ENCODE measurements at regions not wholly inside any gene's neighbourhood (a gene's known extent, or its start where the extent isn't known, plus 50 kb on each side); places are given as distances from the start of the nearest gene placed in this dataset.

DNA sequence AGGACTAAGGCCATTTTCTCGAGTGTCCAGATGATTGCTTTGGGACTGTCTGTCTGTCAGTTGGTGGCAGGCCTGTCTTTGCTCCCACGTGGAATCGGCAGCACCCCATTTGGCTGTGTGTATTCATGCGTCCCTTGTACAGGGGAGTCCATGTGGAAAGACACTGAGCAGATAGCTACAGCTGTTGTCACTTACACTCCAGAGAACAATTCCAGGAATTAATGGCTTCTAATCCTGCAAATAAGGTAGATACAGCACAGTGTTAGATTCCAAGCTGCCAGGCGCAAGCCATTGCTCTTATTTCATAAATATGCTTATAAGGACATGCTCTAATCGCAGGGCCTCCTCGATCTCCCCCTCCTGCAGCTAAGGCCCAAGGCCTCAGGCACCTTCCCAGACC lies 208.8 kb downstream of the VRK1 start:
- Histone ChIP-seq H3K27me3 (ENCODE audit: insufficient read depth, poor library complexity, severe bottlenecking) (peaks cover 5% of the 10 kb centered on the region), H3K4me1 (ENCODE audit: insufficient read depth, poor library complexity, severe bottlenecking) (no peaks in the 10 kb centered on the region), H3K9me3 (ENCODE audit: severe bottlenecking) (no peaks in the 10 kb centered on the region), H3K4me3 (ENCODE audit: severe bottlenecking) (no peak overlapping the region), H3K36me3 (ENCODE audit: low read depth) (no peaks in the 10 kb centered on the region), H3K27ac (ENCODE audit: poor library complexity, severe bottlenecking) (no peak overlapping the region)
- DNase-seq (ENCODE audit: low spot score) (no peak), ATAC-seq (ENCODE audit: low read depth) (no peak)
- TF ChIP-seq, protein P1, sequence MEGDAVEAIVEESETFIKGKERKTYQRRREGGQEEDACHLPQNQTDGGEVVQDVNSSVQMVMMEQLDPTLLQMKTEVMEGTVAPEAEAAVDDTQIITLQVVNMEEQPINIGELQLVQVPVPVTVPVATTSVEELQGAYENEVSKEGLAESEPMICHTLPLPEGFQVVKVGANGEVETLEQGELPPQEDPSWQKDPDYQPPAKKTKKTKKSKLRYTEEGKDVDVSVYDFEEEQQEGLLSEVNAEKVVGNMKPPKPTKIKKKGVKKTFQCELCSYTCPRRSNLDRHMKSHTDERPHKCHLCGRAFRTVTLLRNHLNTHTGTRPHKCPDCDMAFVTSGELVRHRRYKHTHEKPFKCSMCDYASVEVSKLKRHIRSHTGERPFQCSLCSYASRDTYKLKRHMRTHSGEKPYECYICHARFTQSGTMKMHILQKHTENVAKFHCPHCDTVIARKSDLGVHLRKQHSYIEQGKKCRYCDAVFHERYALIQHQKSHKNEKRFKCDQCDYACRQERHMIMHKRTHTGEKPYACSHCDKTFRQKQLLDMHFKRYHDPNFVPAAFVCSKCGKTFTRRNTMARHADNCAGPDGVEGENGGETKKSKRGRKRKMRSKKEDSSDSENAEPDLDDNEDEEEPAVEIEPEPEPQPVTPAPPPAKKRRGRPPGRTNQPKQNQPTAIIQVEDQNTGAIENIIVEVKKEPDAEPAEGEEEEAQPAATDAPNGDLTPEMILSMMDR (IDR thresholded peaks at IDR 0.05; ENCODE audit: poor library complexity, severe bottlenecking), result no peak

- ATAC-seq (ENCODE audit: low read depth) (no peak), DNase-seq (ENCODE audit: low spot score) (no peak)
- no peaks in the 10 kb centered on the region for H3K4me1 ChIP-seq (ENCODE audit: insufficient read depth, poor library complexity, severe bottlenecking)
- no peak overlapping the region for H3K27ac ChIP-seq (ENCODE audit: poor library complexity, severe bottlenecking)
- H3K4me3 ChIP-seq (ENCODE audit: severe bottlenecking), result no peak overlapping the region
- H3K36me3 ChIP-seq (ENCODE audit: low read depth), result no peaks in the 10 kb centered on the region
- H3K9me3 ChIP-seq (ENCODE audit: severe bottlenecking), result no peaks in the 10 kb centered on the region
- TF ChIP-seq, protein P1 (IDR thresholded peaks at IDR 0.05; ENCODE audit: poor library complexity, severe bottlenecking), result no peak
- H3K27me3 ChIP-seq (ENCODE audit: insufficient read depth, poor library complexity, severe bottlenecking), result peaks cover 5% of the 10 kb centered on the region
Observed at GRCh38 chr14:97010491-97011160, 213.4 kb downstream of the VRK1 start.

DNA sequence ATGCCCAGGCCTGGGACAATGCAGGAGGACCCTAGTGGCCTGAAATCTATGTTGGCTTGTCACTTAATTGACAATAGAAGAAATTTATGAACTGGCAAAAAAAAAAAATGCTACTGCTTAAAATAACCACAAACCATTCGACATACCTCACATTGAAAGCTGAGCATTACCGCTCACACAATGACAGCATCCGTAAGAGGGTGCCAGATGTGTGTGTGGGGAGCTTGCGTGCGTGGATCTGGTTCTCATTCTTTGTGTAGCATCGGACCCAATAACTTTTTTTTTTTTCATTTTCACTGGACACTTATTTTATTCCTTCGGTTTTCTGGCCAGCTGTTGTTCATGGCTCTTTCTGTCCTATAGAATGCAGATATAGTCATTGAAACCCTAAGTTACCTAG lies 216.7 kb downstream of the VRK1 start:
- peaks cover 5% of the 10 kb centered on the region for H3K27me3 ChIP-seq (ENCODE audit: insufficient read depth, poor library complexity, severe bottlenecking)
- no peaks in the 10 kb centered on the region for H3K36me3 ChIP-seq (ENCODE audit: low read depth)
- H3K4me1 ChIP-seq (ENCODE audit: insufficient read depth, poor library complexity, severe bottlenecking), result no peaks in the 10 kb centered on the region
- no peak for DNase-seq (ENCODE audit: low spot score)
- TF ChIP-seq, protein P1 (IDR thresholded peaks at IDR 0.05; ENCODE audit: poor library complexity, severe bottlenecking), result no peak
- no peak overlapping the region for H3K27ac ChIP-seq (ENCODE audit: poor library complexity, severe bottlenecking)
- H3K4me3 ChIP-seq (ENCODE audit: severe bottlenecking), result no peak overlapping the region
- no peak for ATAC-seq (ENCODE audit: low read depth)
- no peaks in the 10 kb centered on the region for H3K9me3 ChIP-seq (ENCODE audit: severe bottlenecking)

DNA sequence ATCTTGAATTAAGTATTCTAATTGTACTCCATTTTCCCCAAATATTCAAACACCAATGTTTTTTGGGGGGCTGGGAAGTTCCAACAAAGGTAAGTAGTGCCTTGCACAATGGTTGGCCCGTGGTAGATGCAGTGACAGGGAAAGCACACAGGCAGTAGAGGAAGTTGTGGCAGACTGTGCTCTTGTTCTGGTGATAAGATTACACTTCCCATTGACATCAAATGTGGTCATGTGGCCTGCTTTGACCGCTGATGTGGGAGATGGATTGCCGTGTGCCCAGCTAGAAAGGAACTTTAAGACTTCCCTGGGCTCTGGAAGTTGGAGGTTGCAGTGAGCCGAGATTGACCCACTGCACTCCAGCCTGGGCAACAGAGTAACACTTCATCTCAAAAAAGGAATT lies 223.8 kb downstream of the VRK1 start:
- DNase-seq (ENCODE audit: low spot score) (no peak), ATAC-seq (ENCODE audit: low read depth) (no peak)
- no peaks in the 10 kb centered on the region for H3K9me3 ChIP-seq (ENCODE audit: severe bottlenecking)
- H3K27me3 ChIP-seq (ENCODE audit: insufficient read depth, poor library complexity, severe bottlenecking), result peaks cover 8% of the 10 kb centered on the region
- no peaks in the 10 kb centered on the region for H3K36me3 ChIP-seq (ENCODE audit: low read depth)
- no peak overlapping the region for H3K4me3 ChIP-seq (ENCODE audit: severe bottlenecking)
- no peaks in the 10 kb centered on the region for H3K4me1 ChIP-seq (ENCODE audit: insufficient read depth, poor library complexity, severe bottlenecking)
- H3K27ac ChIP-seq (ENCODE audit: poor library complexity, severe bottlenecking), result no peak overlapping the region
- TF ChIP-seq, protein P1 (IDR thresholded peaks at IDR 0.05; ENCODE audit: poor library complexity, severe bottlenecking), result no peak

- DNase-seq (ENCODE audit: low spot score) (no peak), ATAC-seq (ENCODE audit: low read depth) (peak; percentile 78)
- Histone ChIP-seq H3K4me3 (ENCODE audit: severe bottlenecking) (no peak overlapping the region), H3K27me3 (ENCODE audit: insufficient read depth, poor library complexity, severe bottlenecking) (peaks cover 8% of the 10 kb centered on the region), H3K36me3 (ENCODE audit: low read depth) (no peaks in the 10 kb centered on the region), H3K27ac (ENCODE audit: poor library complexity, severe bottlenecking) (no peak overlapping the region), H3K4me1 (ENCODE audit: insufficient read depth, poor library complexity, severe bottlenecking) (no peaks in the 10 kb centered on the region), H3K9me3 (ENCODE audit: severe bottlenecking) (no peaks in the 10 kb centered on the region)
- TF ChIP-seq, protein P1 (IDR thresholded peaks at IDR 0.05; ENCODE audit: poor library complexity, severe bottlenecking), result no peak
Observed at GRCh38 chr14:97021571-97022168, 224.5 kb downstream of the VRK1 start.

Measured in RWPE2 (cell line).